ENCODE measurements at regions not wholly inside any gene's neighbourhood (a gene's known extent, or its start where the extent isn't known, plus 50 kb on each side); places are given as distances from the start of the nearest gene placed in this dataset.

DNA sequence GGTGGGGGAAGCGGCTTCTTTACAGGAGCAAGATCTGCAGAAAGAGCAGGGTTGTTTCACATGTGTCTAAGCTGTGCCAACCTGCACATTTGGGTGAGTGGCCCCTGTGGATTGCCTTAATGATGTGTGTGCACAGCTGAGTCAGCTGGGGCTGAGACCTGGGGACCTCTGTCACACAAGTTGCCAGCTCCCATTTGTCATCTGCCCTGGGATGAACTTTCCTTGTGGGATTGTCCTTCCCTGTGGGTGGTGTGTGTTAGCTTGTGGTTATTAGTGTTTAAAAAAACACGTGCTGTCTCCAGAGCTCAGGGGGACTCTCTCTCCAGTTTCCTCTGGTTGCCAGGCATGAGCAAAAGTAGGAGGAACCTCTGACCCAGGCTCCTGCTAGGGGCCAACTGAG is 400.5 kb upstream of the CCL2 start:
- DNase-seq (no peak), FAIRE-seq (no peak)
- Histone ChIP-seq H3K4me3 (ENCODE audit: low read length in 3 of 3) (no peak overlapping the region), H3K9me3 (ENCODE audit: control insufficient read depth in 2 of 3, insufficient read depth in 1 of 3, low read length in 3 of 3) (no peaks in the 10 kb centered on the region), H3K27me3 (ENCODE audit: control insufficient read depth, insufficient read depth, low read length) (no peaks in the 10 kb centered on the region), H3K36me3 (ENCODE audit: control insufficient read depth in 2 of 3, insufficient read depth in 3 of 3, low read length in 3 of 3) (no peaks in the 10 kb centered on the region), H3K9ac (ENCODE audit: low read length in 3 of 3) (no peak overlapping the region), H3K4me1 (ENCODE audit: control insufficient read depth in 2 of 3, insufficient read depth in 2 of 3, low read depth in 1 of 3, low read length in 3 of 3) (no peaks in the 10 kb centered on the region), H3K27ac (ENCODE audit: low read depth in 2 of 2, low read length in 2 of 2) (no peak overlapping the region)
- intact Hi-C loops (cut with DNase I), result no loop called here
- TF ChIP-seq, protein P1, sequence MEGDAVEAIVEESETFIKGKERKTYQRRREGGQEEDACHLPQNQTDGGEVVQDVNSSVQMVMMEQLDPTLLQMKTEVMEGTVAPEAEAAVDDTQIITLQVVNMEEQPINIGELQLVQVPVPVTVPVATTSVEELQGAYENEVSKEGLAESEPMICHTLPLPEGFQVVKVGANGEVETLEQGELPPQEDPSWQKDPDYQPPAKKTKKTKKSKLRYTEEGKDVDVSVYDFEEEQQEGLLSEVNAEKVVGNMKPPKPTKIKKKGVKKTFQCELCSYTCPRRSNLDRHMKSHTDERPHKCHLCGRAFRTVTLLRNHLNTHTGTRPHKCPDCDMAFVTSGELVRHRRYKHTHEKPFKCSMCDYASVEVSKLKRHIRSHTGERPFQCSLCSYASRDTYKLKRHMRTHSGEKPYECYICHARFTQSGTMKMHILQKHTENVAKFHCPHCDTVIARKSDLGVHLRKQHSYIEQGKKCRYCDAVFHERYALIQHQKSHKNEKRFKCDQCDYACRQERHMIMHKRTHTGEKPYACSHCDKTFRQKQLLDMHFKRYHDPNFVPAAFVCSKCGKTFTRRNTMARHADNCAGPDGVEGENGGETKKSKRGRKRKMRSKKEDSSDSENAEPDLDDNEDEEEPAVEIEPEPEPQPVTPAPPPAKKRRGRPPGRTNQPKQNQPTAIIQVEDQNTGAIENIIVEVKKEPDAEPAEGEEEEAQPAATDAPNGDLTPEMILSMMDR (IDR thresholded peaks at IDR 0.05; ENCODE audit: borderline replicate concordance, extremely low read depth, insufficient read depth), result no peak

DNA sequence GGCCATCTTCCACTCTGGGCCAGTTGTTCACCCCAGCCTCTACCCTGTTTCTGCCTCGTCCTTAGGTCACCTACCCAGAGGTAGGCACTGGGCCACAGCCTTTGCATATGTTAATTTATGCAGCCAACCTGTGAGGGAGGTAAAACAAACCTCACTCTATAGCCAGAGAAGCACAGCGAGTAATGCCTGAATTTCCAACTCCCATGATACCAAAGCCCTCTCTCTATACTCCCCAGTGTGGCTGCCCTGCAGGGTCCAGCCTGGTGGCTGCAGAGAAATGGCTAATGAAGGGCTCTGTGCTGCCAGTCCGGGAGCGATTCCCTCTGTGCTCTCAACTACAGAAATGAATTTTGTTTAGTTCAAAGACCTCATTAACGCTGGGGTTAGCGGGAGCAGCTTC is 397.0 kb upstream of the CCL2 start:
- H3K4me3 ChIP-seq (ENCODE audit: low read length in 3 of 3), result no peak overlapping the region
- DNase-seq, result no peak
- no peaks in the 10 kb centered on the region for H3K9me3 ChIP-seq (ENCODE audit: control insufficient read depth in 2 of 3, insufficient read depth in 1 of 3, low read length in 3 of 3)
- intact Hi-C loops (cut with DNase I), result no loop called here
- no peaks in the 10 kb centered on the region for H3K36me3 ChIP-seq (ENCODE audit: control insufficient read depth in 2 of 3, insufficient read depth in 3 of 3, low read length in 3 of 3)
- no peak overlapping the region for H3K27ac ChIP-seq (ENCODE audit: low read depth in 2 of 2, low read length in 2 of 2)
- no peak for FAIRE-seq
- H3K27me3 ChIP-seq (ENCODE audit: control insufficient read depth, insufficient read depth, low read length), result no peaks in the 10 kb centered on the region
- no peaks in the 10 kb centered on the region for H3K4me1 ChIP-seq (ENCODE audit: control insufficient read depth in 2 of 3, insufficient read depth in 2 of 3, low read depth in 1 of 3, low read length in 3 of 3)
- TF ChIP-seq, protein P1 (IDR thresholded peaks at IDR 0.05; ENCODE audit: borderline replicate concordance, extremely low read depth, insufficient read depth), result no peak
- no peak overlapping the region for H3K9ac ChIP-seq (ENCODE audit: low read length in 3 of 3)

DNA sequence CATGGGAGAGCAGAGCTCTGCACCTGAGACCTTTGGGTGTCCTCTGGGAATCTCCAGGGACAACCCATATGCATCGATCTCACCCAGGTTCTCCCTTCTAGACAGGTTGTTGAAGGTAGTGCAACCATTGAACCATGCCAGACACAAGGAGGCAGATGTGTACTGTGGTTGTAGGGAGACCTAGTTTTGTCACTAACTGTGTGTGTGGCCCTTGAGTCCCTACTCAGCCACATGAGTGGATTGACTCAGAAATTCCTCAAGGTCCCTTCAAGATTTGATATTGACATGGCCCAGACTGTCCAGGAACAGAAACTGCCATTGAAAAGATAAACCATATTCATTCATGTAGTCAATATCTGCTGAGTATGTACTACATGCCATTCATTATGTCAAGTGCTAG is 396.4 kb upstream of the CCL2 start:
- H3K9me3 ChIP-seq (ENCODE audit: control insufficient read depth in 2 of 3, insufficient read depth in 1 of 3, low read length in 3 of 3), result no peaks in the 10 kb centered on the region

More for the DNA sequence above, 396.4 kb upstream of the CCL2 start:
- H3K27ac ChIP-seq (ENCODE audit: low read depth in 2 of 2, low read length in 2 of 2), result no peak overlapping the region
- intact Hi-C loops (cut with DNase I), result no loop called here
- H3K36me3 ChIP-seq (ENCODE audit: control insufficient read depth in 2 of 3, insufficient read depth in 3 of 3, low read length in 3 of 3), result no peaks in the 10 kb centered on the region
- H3K4me3 ChIP-seq (ENCODE audit: low read length in 3 of 3), result no peak overlapping the region
- no peaks in the 10 kb centered on the region for H3K4me1 ChIP-seq (ENCODE audit: control insufficient read depth in 2 of 3, insufficient read depth in 2 of 3, low read depth in 1 of 3, low read length in 3 of 3)
- TF ChIP-seq, protein P1 (IDR thresholded peaks at IDR 0.05; ENCODE audit: borderline replicate concordance, extremely low read depth, insufficient read depth), result no peak
- no peak overlapping the region for H3K9ac ChIP-seq (ENCODE audit: low read length in 3 of 3)
- FAIRE-seq (no peak), DNase-seq (no peak)
- no peaks in the 10 kb centered on the region for H3K27me3 ChIP-seq (ENCODE audit: control insufficient read depth, insufficient read depth, low read length)

Measured in kidney (tissue), 13 donors.